ENCODE measurements at regions not wholly inside any gene's neighbourhood (a gene's known extent, or its start where the extent isn't known, plus 50 kb on each side); places are given as distances from the start of the nearest gene placed in this dataset.

GRCh38 chr9:13737885-13738284, 458.4 kb upstream of the MPDZ start:
- TF ChIP-seq CSDC2 (CRISPR knock-in tag; IDR thresholded peaks at IDR 0.05) (no peak), ESRRG (CRISPR knock-in tag; IDR thresholded peaks at IDR 0.05) (no peak), ZFP3 (CRISPR knock-in tag; IDR thresholded peaks at IDR 0.05) (no peak), CREB5 (CRISPR knock-in tag; IDR thresholded peaks at IDR 0.05; ENCODE audit: low read depth) (no peak), CSRNP3 (CRISPR knock-in tag; IDR thresholded peaks at IDR 0.05) (no peak), SNAI2 (CRISPR knock-in tag; IDR thresholded peaks at IDR 0.05) (no peak), PATZ1 (CRISPR knock-in tag; IDR thresholded peaks at IDR 0.05; ENCODE audit: borderline replicate concordance) (no peak), GLIS3 (CRISPR knock-in tag; IDR thresholded peaks at IDR 0.05) (no peak), ZNF70 (CRISPR knock-in tag; IDR thresholded peaks at IDR 0.05) (no peak), BACH2 (CRISPR knock-in tag; IDR thresholded peaks at IDR 0.05; ENCODE audit: borderline replicate concordance) (no peak), PPARA (CRISPR knock-in tag; IDR thresholded peaks at IDR 0.05; ENCODE audit: borderline replicate concordance) (no peak), RARB (CRISPR knock-in tag; IDR thresholded peaks at IDR 0.05) (no peak)

Data from SK-N-SH treated with all-trans-retinoic acid at 6 μM for 48 hours (cell line).